Amniotic epithelial cell (primary cell): ENCODE measurements at regions not wholly inside any gene's neighbourhood (a gene's known extent, or its start where the extent isn't known, plus 50 kb on each side); places are given as distances from the start of the nearest gene placed in this dataset.

Experiments used
- DNase-seq: peaks from one replicate; pipeline ENCODE4 v3.0.0-alpha.2; 2010; ENCODE audit warnings: low read depth

- DNase-seq, result no peak
Observed at GRCh38 chr18:4854671-4855070, 342.4 kb downstream of the AKAIN1 start.

GRCh38 chr18:4851301-4851976 is 345.6 kb downstream of the AKAIN1 start:
- no peak for DNase-seq

GRCh38 chr18:4847056-4847455 is 350.0 kb downstream of the AKAIN1 start:
- no peak for DNase-seq

- no peak for DNase-seq
Observed at GRCh38 chr18:4844320-4844719, 352.7 kb downstream of the AKAIN1 start.

GRCh38 chr18:4843771-4844170 is 353.3 kb downstream of the AKAIN1 start:
- no peak for DNase-seq

- DNase-seq, result no peak
Observed at GRCh38 chr18:4842751-4843150, 354.3 kb downstream of the AKAIN1 start.

GRCh38 chr18:4842287-4842686 is 354.8 kb downstream of the AKAIN1 start:
- DNase-seq, result no peak

GRCh38 chr18:4839639-4840038 is 357.4 kb downstream of the AKAIN1 start:
- DNase-seq, result no peak

- no peak for DNase-seq
Observed at GRCh38 chr18:4836141-4836540, 360.9 kb downstream of the AKAIN1 start.

GRCh38 chr18:4831791-4832375 is 365.2 kb downstream of the AKAIN1 start:
- no peak for DNase-seq

- no peak for DNase-seq
Observed at GRCh38 chr18:4831127-4831526, 365.9 kb downstream of the AKAIN1 start.

- DNase-seq, result no peak
Observed at GRCh38 chr18:4823091-4823490, 368.0 kb upstream of the DLGAP1 start.

- no peak for DNase-seq
Observed at GRCh38 chr18:4821801-4822200, 366.7 kb upstream of the DLGAP1 start.

GRCh38 chr18:4817665-4818064 is 362.6 kb upstream of the DLGAP1 start:
- no peak for DNase-seq

- no peak for DNase-seq
Observed at GRCh38 chr18:4813708-4814107, 358.6 kb upstream of the DLGAP1 start.

GRCh38 chr18:4808891-4809290 is 353.8 kb upstream of the DLGAP1 start:
- DNase-seq, result no peak

GRCh38 chr18:4807604-4808293 is 352.6 kb upstream of the DLGAP1 start:
- no peak for DNase-seq

GRCh38 chr18:4806331-4806730 is 351.2 kb upstream of the DLGAP1 start:
- DNase-seq, result no peak

GRCh38 chr18:4802296-4802695 is 347.2 kb upstream of the DLGAP1 start:
- DNase-seq, result no peak

GRCh38 chr18:4801151-4801550 is 346.0 kb upstream of the DLGAP1 start:
- no peak for DNase-seq

GRCh38 chr18:4797002-4797685 is 342.0 kb upstream of the DLGAP1 start:
- DNase-seq, result no peak

GRCh38 chr18:4789506-4789905 is 334.4 kb upstream of the DLGAP1 start:
- DNase-seq, result no peak

GRCh38 chr18:4781873-4782272 is 326.8 kb upstream of the DLGAP1 start:
- no peak for DNase-seq
